GM06990 (cell line): ENCODE measurements at regions not wholly inside any gene's neighbourhood (a gene's known extent, or its start where the extent isn't known, plus 50 kb on each side); places are given as distances from the start of the nearest gene placed in this dataset.

Source experiments
- DNase-seq: peaks from one replicate; pipeline ENCODE4 v3.0.0-alpha.2; 2011; ENCODE audit not compliant: insufficient read length; ENCODE audit errors: extremely low read depth
- H3K27me3 ChIP-seq: replicated peaks from 2 replicates; pipeline ENCODE4 v1.6.0; 2011; ENCODE audit warnings: low read length; ENCODE audit not compliant: control insufficient read depth, insufficient read depth
- H3K36me3 ChIP-seq: 2 replicates; pipeline ENCODE4 v1.5.1; 2011; ENCODE audit warnings: low read length; ENCODE audit not compliant: control insufficient read depth, insufficient read depth
- H3K4me3 ChIP-seq: replicated peaks from 2 replicates; pipeline ENCODE4 v1.5.1; 2011; ENCODE audit warnings: low read depth, mild to moderate bottlenecking, control low read depth, low read length
- TF ChIP-seq, protein P1 (sequence below): IDR thresholded peaks from 2 replicates; pipeline ENCODE4 v1.5.1; 2011; ENCODE audit warnings: low read length, control low read depth, mild to moderate bottlenecking, inconsistent platforms; ENCODE audit not compliant: insufficient read depth, poor library complexity, severe bottlenecking

DNA sequence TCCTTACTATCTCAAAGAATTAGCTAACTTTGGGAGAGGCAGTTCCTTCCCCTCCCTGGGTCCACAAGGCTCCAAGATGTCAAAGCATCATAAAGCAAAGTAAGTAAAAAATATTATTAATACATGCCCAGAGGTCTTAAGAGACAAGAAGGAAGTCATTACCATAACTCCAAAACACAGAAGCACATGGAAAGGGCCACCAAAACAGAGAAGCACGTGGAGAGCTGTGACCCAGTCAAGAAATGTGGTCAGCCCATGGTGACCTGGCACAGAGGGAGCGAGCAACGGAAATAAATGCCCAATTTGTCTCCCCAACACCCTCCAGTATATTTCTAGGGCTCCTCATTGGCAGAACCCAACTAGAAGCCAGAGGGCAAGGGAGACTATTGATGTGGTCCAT lies 277.5 kb upstream of the API5 start:
- TF ChIP-seq, protein P1, sequence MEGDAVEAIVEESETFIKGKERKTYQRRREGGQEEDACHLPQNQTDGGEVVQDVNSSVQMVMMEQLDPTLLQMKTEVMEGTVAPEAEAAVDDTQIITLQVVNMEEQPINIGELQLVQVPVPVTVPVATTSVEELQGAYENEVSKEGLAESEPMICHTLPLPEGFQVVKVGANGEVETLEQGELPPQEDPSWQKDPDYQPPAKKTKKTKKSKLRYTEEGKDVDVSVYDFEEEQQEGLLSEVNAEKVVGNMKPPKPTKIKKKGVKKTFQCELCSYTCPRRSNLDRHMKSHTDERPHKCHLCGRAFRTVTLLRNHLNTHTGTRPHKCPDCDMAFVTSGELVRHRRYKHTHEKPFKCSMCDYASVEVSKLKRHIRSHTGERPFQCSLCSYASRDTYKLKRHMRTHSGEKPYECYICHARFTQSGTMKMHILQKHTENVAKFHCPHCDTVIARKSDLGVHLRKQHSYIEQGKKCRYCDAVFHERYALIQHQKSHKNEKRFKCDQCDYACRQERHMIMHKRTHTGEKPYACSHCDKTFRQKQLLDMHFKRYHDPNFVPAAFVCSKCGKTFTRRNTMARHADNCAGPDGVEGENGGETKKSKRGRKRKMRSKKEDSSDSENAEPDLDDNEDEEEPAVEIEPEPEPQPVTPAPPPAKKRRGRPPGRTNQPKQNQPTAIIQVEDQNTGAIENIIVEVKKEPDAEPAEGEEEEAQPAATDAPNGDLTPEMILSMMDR: no peak
- no peak for DNase-seq
- no peaks in the 10 kb centered on the region; the same call in 1 of the 2 replicates for H3K27me3 ChIP-seq
- H3K4me3 ChIP-seq: no peak overlapping the region
- no peaks in the 10 kb centered on the region for H3K36me3 ChIP-seq

DNA sequence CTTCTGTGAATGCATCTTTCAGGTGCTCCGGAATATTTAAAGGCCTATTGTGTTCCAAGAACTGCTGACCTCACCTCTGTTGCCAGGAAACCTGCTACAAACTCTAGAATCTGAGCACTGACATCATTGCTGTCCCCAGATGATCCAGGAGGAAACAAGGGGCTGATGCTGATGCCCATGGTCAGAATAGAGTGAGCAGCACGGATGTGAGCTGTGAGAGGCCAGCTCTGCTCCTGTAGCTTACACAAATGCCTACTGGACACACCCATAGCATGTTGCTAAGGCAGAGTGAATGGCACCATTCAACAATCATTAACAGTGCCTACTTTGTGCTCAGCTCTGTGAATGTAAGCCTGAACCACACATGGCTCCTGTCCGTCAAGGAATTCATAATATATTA lies 276.7 kb upstream of the API5 start:
- H3K27me3 ChIP-seq: no peaks in the 10 kb centered on the region; the same call in 1 of the 2 replicates
- no peak for DNase-seq
- no peaks in the 10 kb centered on the region for H3K36me3 ChIP-seq
- no peak overlapping the region for H3K4me3 ChIP-seq
- TF ChIP-seq, protein P1: no peak

DNA sequence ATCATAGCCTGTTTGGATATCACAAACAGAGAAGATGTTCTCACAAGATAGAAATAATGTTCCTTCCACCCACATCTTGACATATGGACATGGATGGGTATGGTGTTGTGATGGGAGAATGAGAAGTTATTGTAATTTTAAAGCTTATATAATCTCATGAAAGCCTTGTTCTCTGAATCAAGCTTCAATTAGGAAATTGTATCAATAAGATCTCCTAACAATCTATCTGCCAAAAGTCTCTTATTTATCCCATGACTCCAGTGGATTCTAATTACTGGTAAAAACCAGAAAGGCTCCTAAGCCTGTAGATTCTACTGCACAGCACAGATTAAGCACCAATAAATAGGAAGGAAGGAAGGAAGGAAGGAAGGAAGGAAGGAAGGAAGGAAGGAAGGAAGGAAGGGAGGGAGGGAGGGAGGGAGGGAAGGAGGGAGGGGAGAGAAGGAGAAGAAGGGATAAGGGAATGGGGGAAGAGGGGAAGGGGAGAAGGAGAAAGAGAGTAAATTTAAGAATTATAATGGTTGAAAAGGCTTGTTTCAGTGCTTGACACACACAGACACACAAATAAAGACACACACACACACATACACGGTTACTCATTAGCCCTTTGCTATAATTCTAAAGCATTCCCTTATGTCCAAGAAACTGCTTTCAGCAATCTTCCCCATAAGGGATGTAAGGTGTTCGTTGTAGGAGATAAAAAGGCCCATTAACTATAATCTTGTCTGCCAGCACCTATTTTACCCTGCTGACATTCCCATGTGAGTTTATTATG lies 258.0 kb upstream of the API5 start:
- TF ChIP-seq, protein P1: no peak
- Histone ChIP-seq H3K36me3 (no peaks in the 10 kb centered on the region), H3K27me3 (no peaks in the 10 kb centered on the region), H3K4me3 (no peak overlapping the region)
- no peak for DNase-seq

DNA sequence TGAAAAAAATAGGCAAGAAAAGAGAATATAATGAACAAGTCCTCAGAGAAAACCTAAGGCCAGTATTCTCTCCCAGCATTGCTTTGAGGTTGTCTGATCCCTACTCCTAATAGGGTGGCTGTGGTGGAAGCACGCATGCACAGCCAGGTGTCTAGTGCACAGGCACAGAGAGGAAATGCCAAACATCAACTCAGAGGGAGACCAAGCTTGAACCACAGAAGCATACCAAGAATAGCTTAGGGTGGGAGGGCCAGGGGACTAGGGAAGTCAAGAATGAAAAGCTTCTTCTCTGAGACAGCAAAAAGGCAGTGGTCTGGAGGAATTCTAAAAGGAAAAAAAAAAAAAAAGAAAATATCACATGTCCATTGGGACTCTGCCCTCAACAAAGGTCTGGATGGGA lies 244.1 kb upstream of the API5 start:
- no peaks in the 10 kb centered on the region for H3K27me3 ChIP-seq
- TF ChIP-seq, protein P1: no peak
- no peak for DNase-seq
- no peak overlapping the region for H3K4me3 ChIP-seq
- no peaks in the 10 kb centered on the region for H3K36me3 ChIP-seq

DNA sequence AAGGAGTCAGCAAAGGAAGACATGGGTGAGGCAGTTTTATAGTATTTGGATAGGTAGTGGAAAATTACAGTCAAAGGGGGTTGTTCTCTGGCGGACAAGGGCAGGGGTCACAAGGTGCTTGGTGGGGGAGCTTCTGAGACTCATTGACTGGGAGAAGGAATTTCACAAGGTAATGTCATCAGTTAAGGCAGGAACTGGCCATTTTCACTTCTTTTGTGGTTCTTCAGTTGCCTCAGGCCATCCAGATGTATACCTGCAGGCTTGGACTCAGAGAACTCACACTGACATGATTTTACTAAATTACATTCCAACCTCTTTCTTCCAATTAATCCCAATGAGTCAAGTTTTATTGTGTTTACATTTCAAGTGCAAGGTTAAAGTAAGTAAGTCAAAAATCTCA lies 240.5 kb upstream of the API5 start:
- no peak for DNase-seq
- Histone ChIP-seq H3K4me3 (no peak overlapping the region), H3K36me3 (no peaks in the 10 kb centered on the region), H3K27me3 (no peaks in the 10 kb centered on the region)
- TF ChIP-seq, protein P1: no peak

DNA sequence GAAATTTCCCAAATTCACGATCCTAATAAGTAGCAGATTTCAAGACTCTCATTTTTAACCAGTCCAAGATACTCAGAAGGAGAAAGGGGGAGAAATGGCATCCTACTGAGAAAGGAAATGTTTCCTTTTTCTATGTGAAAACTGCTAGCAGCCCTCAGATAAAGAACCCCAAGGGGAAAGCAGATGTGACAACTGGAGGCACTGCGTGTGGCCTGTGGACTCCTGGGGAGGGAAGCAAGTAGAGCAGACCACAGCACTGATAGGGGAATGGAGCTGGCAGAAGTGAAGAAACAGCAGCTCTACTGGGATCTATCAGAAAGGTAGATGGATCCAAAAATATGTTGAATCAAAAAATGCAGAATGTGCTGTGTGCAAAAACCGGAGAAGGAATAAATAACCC lies 239.7 kb upstream of the API5 start:
- no peak for DNase-seq
- H3K4me3 ChIP-seq: no peak overlapping the region
- no peaks in the 10 kb centered on the region for H3K36me3 ChIP-seq
- TF ChIP-seq, protein P1: no peak
- H3K27me3 ChIP-seq: no peaks in the 10 kb centered on the region
